ENCODE measurements at regions not wholly inside any gene's neighbourhood (a gene's known extent, or its start where the extent isn't known, plus 50 kb on each side); places are given as distances from the start of the nearest gene placed in this dataset.
A peak's percentile ranks its signal among the peaks of the same experiment; 100 is the strongest.

DNA sequence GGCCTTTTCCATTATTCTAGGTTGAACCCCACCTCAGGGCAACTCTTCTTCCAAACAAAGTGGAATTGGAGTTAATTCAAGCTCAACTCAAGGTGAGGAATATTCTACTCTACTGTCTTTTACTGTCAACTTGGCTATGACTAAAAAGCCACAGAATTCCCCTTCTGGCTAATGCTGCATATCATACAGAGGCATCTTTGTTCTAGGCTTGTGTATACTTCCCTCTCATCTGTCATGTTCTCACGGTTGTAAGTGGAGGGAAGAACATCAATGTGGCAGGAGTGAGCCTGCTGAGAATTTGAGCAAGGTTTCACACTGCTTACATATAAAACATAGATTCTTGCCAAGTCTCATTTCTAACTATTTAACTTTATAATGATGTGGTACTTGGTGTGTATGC, 921.4 kb upstream of the CNTN5 start:
- no peak for FAIRE-seq

DNA sequence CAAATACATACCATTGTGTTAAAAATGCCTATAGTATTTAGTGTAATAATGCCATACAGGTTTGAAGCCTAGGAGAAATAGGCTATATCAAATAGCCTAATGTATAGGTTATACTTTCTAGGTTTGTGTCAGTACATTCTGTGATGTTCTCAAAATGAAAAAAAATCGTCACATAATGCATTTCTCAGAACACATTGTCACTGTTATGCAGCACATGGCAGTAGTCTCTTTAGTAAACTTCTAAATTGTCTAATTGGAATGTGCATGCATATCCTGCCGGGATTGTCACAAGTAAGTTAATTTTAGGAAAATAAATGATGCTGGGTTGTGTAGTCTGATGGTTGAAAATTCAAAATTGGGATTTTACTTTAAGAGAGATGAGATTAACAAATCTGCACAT, 920.1 kb upstream of the CNTN5 start:
- no peak for FAIRE-seq

DNA sequence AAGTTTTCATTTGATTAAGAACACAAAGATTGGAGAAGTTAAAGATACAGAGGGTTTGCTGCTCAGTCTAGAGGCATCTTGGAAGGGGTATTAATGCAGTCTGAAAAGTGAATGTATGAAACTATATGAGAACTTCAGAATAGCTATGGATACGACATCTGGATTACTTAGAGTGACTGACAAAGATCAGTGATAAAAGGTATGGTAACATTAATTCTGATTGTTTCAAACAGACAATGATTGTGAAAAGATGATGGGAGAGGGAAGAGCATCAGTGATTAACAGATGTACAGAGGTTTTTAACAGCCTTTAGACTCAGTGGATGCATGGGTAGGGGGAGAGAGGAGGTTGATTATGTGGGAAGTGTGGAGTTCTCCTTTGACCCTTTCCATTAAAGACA, 919.4 kb upstream of the CNTN5 start:
- FAIRE-seq, result no peak

DNA sequence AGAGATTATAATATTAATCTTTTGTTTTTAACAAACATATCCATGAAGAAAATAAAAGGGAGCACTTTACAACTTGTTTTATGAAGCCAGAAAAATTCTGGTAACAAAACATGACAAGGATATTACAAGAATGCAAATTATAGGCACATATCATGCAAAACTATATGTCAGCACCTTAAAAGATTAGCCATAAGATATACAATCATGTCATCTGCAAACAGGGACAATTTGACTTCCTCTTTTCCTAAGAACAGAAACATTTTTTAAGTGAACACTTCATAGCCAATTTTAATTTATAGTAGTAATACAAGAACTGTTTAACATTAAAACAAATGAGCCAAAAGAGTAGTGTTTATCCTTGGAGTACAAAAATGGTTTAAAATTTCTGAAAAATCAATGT, 916.5 kb upstream of the CNTN5 start:
- no peak for FAIRE-seq

DNA sequence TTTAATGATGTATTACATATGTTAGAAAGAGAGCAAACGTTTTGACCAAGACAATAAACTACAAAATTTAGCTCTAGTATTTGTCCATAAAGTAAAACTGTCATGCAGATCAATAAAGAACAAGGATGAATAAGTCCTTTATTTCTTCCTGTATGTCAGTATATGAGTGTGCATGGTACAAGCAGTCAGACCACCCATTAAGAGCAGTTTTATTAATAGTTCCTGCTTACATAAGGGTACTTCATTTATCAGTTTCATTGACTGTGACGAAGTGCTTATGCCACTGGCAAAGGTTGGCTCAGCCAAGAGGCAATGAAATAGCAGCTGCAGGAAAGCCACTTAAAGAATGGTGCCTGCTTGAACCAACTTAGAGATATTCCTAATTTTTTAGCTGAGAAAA, 913.0 kb upstream of the CNTN5 start:
- no peak for FAIRE-seq

DNA sequence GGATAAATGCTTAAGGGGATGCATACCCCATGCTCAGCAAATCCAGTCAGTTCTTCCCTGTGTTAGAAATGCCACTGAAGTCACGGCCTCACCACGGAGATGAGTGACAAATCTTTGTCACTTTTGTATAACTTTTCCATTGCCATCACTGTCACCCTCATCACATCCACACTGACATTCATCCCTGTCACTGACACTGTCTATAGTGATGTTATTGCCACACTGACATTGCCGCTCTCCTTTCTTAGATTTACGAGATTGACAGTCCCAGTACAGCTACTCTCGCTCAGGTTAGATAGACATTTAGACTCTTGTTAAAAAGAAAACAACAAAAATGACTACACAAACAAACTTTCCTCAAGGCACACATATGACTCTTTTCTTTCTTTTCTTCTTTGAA, 910.7 kb upstream of the CNTN5 start:
- no peak for FAIRE-seq

DNA sequence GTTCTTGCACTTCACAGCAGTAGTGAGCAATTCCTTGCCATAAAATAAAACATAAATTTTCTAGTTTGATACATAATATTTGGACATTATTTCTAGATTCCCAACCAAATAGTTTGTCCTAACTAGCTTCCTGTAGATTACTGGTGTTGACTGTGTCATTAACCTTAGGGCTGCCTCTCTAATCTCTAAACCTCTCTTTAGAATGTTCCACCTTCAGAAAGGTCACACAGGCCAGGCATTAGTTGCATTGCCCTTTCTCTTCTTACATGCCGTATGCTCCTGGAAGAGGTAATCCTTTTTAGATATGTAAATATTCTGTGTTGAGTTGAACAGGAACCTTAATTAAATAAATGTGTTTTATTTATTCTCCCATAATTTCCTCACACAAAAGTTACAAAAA, 904.9 kb upstream of the CNTN5 start:
- FAIRE-seq, result no peak

DNA sequence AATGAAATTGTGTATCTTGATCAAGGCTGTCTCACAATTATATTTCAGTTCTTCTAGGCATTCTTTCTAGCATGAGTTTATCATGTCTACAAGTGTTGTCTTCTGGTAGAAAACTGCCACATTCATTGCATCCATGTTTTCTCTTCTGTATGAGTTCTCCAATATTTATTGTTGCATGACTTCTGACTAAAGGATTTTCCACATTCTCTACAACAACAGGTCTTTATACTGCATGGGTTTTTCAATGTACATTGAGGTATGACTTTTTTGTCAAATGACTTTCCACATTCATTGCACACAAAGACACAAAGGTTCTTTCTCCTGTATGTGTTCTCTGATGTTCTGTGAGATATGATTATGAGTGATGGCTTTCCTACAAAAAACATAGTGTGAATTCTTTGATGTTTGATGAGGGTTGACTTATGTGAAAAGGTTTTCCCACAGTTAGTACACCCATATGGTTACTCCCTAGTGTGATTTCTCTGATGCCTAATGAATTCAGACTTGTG, 890.6 kb upstream of the CNTN5 start:
- no peak for FAIRE-seq

DNA sequence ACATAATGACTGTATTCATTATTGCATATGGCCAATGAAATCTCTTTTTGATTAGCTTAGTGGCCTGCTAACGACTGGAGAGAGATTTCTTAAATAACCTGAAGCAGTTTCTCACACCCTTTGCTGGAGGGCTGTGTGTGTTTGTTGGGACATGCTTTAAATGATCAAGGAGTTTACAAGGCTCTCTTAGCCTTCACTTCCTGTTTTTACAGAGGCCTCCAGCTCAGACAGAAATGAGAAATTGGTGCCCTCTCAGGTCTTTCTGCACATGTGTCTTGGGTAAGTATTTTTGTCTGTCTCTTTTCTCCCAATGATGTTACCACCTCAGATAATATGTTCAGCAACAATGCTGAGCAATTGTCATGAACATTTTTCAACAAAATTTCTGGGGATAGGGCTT, 884.4 kb upstream of the CNTN5 start:
- FAIRE-seq, result no peak

DNA sequence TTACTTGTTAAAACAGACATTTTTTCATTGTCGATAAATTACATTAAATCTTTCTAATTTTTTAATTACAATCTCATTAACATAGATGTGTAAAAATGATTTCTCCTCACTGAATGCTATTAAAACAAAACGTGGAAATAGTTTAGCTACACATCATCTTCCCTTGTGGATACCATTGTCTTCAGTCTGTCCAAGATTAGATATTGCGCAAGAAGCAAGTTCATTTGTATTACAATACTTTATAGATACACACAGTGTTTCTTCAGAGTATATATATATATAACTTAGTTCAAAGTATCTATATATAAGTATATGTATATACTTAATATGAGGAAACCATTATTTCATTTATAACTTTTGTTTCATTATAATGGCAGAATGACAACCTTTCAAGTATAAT, 883.3 kb upstream of the CNTN5 start:
- FAIRE-seq, result no peak

DNA sequence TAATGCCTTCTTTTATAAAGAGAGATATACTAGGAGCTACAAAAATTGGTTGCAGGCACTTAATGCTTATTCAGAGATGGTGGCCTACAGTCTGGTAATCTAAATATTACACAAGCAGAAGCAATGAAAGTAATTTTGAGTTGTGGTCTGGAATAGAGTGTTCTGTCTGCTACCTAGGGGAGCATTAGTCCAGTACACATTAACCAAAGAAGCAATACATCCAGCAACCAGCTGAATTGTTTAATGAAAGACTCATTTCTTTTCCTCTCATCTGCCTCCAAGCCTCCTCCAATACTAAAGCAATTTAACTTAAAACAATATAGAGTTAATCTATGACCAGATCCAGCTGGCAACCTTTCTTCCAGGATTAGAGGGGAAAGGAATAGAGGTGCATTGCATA, 877.1 kb upstream of the CNTN5 start:
- FAIRE-seq, result no peak

DNA sequence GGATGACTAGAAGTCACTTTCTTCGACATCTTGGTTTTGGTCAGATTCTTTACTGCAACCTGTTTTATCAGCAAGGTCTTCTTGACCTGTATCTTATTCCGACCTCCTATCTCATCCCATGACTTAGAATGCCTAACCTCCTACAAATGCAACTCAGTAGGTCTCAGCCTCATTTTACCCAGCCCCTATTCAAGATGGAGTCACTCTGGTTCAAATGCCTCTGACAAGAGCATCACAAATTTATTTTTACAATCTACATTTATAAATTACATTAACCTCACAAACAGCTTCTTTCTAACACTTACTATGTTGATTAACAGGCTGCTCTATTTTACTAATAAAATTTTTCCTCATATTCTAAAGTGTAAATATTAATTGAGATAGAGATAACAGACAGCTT, 867.0 kb upstream of the CNTN5 start:
- FAIRE-seq, result no peak

DNA sequence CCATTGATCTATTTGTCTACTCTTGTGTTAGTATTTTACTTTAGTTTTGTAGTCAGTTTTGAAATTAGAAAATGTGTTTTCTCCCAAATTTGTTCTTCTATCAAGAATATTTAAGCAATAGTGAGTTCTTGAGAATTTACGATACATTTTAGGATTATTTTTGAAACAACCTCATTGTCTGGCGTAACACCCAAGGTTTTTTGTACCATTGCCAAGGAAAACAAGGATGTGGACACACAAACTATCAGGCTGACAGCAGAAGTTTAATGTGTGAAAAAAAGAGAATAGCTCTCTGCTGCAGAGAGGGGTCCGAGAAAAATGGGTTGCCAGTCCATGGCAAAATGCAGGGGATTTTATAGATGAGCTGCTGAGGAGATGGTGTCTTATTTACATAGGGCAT, 865.1 kb upstream of the CNTN5 start:
- FAIRE-seq, result no peak

DNA sequence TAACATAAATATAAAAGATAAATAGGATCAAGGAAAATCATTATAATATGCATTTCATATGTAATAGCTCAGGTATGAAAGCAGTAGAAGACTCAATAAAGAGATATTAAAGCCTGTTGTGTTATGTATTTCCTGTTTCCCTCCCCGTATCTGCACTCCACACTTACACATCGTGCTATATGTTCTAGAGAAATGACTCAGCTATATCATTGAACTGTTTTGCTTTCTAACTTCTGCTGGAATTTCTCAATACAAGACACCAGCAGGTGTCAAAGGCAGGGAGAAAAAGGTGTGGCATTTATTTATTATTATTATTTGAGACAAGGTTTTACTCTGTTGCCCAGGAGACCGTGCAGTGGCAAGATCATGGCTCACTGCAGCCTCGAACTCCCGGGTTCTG, 842.8 kb upstream of the CNTN5 start:
- FAIRE-seq, result no peak

DNA sequence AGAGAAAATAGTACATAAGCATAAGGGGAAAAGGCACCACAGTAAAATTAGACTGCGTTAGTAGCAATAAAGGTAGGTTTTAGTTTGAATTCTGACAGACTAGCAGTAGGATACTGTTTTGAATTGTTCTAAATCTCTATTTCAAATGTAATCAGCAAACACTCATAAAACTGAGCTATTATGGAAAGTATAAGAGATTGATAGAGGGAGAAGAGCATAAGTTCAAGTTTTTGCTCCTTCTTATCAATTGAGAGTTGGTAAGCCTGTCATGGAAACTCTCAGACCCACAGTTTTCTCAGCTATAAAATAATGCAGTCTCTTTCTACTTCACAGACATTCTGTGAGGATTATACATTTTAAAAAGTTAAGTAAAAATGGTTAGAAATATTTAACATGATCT, 840.2 kb upstream of the CNTN5 start:
- peak; percentile 62 for FAIRE-seq

DNA sequence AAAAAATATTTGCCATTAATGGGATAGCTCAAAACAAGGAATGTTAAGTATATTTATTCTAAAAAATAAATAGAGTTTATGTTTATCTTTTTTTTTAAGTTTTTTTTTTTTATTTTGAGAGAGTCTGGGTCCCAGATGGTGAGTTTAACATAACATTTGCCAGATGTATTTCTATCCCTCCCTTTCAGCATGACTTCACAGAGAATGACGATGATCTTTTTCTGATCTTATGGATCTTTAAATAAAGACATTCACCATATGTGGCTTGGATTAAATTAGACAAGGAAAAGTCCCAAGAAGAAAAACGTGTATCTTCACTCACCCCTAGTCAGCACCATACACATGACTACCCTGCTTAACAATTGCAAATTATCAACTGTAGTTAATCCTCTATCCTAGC, 839.8 kb upstream of the CNTN5 start:
- FAIRE-seq, result no peak

DNA sequence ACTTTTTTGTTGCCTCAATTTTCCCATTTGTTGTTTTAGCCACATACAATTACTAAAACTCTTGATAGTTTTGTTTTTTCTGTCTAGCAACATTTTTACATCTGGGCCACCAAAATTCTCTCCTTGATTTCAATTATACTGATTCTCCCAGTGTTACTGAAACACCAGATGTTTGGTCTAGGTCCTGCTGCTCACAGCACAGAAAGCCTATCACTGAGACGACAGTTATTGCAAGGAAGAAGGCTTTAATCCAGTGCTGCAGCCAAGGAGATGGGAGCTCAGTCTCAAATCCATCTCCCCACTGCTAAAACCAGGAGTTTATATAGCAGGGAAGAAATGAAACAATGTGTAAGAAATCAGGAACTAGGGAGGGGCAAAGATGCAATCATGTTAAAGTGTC, 837.7 kb upstream of the CNTN5 start:
- FAIRE-seq, result no peak

DNA sequence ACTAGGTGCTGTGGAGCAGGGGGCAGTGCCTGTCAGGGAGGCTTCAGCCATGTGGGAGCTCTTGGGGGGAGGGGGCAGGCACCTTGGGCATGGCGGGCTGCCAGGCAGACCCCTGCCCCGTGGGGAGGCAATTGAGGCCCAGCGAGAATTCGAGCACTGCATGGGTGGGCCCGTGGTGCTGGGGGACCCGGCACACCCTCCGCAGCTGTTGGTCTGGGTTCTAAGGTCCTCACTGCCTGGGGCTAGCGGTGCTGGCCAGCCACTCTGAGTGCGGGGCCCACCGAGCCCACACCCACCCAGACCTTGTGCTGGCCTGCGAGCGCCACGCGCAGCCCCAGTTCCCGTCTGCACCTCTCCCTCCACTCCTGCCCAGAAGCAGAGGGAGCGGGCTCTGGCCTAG, 835.5 kb upstream of the CNTN5 start:
- FAIRE-seq, result no peak

DNA sequence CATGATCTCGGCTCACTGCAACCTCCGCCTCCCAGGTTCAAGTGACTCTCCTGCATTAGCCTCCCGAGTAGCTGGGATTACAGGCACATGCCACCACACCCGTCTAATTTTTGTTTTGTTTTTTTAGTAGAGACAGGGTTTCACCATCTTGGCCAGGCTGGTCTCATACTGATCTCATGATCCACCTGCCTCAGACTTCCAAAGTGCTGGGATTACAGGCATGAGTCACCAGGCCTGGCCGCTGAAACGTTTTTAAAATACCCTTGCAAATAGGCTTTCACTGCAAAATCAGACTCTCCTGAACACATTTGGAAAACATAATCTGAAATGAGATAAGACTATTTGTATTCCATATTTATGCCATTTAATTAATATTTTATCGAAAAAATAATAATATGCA, 826.1 kb upstream of the CNTN5 start:
- no peak for FAIRE-seq

DNA sequence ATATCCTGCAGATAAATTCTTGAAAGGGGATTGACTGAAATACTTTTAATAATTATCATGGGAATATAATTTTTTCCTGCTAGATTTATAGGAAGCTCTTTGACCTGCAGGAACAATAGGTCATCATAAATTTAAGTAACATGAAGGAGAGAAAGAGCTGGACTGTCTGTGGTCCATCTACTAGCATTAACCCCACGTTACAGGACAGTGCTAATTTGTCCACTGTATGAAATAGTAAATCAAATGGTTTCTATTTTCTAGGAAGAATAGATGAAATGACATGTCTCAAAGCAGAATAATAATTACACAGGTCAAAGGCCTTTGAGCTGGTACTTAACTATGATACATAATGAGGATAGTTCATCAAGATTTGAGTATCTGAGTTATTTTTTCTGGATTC, 825.4 kb upstream of the CNTN5 start:
- no peak for FAIRE-seq

DNA sequence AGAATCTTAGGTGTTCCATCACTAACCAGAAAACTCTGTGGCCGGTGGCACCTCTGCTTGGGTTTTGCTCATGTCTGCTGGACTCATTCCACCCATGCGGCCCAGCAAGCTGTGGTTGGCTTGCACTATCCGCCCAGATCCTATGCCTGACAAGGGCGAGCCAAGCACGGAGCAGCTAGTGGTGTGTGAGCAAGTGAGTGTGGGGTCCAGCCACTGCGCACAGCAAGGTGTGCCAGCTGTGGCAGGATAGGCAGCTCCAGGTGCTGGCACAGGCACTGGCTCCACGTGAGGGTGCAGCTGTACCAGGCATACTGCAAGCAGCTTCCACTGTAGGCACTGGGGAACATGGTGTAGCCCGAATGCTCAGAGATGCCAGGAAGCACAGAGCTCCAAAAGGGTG, 813.7 kb upstream of the CNTN5 start:
- no peak for FAIRE-seq

DNA sequence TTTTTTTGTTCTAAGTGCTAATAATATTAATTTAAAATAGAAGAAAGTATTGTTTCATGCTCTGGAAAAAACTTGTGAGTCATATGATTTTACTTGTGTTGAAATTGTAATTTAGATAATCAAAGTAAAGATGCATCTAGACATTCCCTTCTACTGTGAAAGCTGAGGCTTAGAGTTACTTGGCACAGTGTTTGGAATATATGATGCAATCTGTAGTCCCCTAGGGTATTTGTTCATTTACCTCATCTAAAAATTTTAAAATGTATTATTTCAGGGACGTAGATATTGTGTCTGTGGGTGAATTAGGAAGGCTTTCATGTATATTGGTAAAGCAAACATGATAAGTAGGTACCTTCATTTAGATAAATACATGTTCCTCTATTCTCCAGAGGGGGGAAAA, 793.5 kb upstream of the CNTN5 start:
- FAIRE-seq, result no peak

DNA sequence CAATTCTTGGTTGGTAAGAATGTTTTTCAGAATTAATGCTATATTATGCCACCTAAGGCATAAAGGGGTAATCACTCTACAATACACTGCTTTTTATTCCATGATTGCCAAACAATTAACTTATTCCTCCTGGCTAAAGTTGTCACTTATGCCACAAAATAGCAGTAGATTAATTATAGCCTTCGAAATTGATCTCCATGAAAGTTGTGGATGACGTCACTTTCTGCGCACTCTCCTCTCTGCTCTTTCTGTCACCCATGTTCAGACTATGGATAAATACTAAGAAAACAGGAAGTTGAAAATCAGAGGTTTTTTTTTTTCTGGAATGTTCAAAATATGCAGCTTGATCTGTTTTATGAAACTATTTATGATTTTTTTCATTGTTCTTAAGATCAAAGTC, 790.1 kb upstream of the CNTN5 start:
- no peak for FAIRE-seq

DNA sequence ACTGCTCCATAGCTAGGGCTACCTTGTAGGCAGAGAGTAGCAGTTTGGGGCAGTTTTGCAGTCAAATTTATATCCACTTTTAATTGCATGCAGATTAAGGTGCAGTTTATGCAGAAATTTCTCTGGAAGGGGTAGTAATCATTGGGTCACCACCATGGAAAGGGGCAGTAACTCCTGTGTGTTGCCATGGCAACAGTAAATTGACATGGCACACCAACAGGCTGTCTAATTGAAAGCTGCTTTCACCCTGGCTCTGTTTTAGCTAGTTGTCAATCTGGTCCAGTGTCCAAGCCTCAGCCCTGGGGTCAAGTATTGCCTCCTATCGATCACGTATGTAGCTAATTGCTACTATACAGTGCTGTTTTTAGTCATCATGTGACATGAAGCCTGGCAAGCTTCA, 786.1 kb upstream of the CNTN5 start:
- FAIRE-seq, result no peak

DNA sequence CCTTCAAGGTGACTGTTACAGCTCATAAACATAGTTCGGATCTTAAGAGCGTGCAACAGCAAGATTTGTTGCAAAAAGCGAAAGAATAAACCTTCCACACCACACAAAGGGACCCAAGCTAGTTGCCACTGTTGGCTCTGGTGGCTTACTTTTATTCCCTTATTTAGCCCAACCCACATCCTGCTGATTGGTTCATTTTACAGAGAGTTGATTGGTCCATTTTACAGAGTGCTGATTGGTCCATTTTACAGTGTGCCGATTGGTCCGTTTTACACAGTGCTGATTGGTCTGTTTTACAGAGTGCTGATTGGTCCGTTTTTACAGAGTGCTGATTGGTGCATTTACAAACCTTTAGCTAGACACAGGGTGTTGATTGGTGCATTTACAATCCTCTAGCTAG, 776.9 kb upstream of the CNTN5 start:
- FAIRE-seq, result no peak

DNA sequence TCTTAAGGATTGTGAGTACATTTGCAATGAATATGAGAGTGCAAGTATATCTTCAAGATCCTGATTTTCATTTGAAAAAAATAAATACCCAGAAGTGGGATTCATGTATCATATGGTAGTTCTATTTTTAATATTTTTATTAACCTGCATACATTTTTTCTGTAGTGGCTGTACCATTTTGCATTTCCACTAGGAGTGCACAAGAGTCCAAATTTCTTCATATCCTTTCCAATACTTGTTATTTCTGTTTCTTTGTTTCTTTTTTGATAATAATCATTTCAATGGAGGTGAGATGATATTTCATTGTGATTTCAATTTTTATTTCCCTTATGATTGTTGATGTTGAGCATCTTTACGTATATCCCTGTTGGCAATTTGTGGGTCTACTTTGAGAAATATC, 759.8 kb upstream of the CNTN5 start:
- no peak for FAIRE-seq
